HG03280 (cell line): ENCODE measurements at regions not wholly inside any gene's neighbourhood (a gene's known extent, or its start where the extent isn't known, plus 50 kb on each side); places are given as distances from the start of the nearest gene placed in this dataset.
"Not testable (repeated sequence)": the region's sequence is repeated elsewhere in the genome, so short reads cannot be mapped to it uniquely, and the experiment has no call there.

Source experiments
- ATAC-seq: cut with Tn5 transposase; IDR thresholded peaks from one replicate; pipeline ENCODE4 v1.9.1; 2021; ENCODE audit warnings: mild to moderate bottlenecking, moderate library complexity; ENCODE audit not compliant: unreplicated experiment

- ATAC-seq: peak; percentile 73
These were observed 303.1 kb downstream of the RPLP1 start for GRCh38 chr15:69755551-69756310.

- ATAC-seq: no peak
These were observed 303.8 kb downstream of the RPLP1 start for GRCh38 chr15:69756440-69756839.

DNA sequence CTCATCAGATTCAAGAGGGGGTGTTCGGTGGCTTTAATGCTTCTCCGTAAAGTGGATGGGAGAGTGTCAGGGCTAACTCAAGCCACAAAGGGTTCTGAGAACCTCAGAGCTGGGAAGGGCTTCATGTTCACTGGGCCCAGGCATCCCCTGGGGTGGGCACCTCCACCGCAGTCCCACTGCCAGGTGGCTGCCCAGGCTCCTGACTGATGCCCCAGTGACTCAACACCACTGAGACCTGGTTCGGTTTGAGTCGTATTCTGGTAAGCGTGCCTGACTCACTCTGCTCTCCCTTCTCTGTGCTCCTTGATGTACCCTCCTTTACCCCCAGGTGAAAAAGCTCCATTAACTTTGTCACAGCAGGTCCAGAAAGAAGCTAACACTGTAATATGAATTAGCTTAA lies 304.6 kb downstream of the RPLP1 start:
- no peak for ATAC-seq

DNA sequence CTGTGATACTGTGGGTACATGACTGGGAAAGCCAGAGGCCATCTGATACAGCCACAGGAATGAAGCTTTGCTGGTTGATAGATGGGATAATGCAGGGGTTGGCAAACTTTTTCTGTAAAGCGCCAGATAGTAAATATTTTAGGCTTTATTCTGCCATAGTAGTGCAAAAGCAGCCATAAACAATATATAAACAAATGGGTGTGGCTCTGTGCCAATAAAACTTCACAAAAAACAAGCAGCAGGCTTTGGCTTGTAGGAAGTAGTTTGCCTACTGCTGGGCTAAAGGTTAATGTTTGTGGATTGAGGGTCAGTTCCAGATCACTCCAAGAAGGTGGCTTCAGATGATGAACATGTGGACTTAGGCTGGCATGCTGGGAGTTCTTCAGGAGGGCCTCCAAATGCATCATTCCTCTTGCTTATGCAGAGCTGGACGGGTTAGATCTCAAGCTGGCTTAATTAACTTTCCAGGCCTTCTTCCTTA lies 305.7 kb downstream of the RPLP1 start:
- no peak for ATAC-seq

- peak; percentile 35 for ATAC-seq
These were observed 306.5 kb downstream of the RPLP1 start for GRCh38 chr15:69758810-69759790.

- no peak for ATAC-seq
These were observed 307.7 kb downstream of the RPLP1 start for GRCh38 chr15:69760258-69760845.

GRCh38 chr15:69760890-69761568 lies 308.4 kb downstream of the RPLP1 start:
- peak; percentile 56 for ATAC-seq

- ATAC-seq: no peak
These were observed 309.9 kb downstream of the RPLP1 start for GRCh38 chr15:69762373-69763148.

DNA sequence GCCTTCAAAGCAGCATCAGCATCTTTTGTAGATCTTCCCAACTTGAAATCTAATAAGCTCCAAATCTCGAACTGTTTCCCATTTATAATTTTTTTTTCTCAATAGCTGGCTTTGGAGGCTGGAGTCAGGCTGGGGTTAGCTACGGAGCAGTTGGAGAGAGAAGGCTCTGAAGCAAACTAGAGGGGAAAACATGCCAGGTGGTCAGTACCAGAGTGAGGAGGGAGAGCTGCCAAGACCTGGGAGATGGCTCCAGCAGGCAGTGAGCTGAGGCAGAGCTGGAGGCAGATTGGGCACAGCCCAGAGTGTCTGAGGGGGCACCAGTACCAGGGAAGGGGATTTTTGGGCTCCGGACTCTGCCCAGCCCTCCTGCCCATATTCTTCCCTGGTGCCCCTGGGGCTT lies 311.2 kb downstream of the RPLP1 start:
- ATAC-seq: no peak

GRCh38 chr15:69766156-69766555 lies 313.5 kb downstream of the RPLP1 start:
- ATAC-seq: no peak

DNA sequence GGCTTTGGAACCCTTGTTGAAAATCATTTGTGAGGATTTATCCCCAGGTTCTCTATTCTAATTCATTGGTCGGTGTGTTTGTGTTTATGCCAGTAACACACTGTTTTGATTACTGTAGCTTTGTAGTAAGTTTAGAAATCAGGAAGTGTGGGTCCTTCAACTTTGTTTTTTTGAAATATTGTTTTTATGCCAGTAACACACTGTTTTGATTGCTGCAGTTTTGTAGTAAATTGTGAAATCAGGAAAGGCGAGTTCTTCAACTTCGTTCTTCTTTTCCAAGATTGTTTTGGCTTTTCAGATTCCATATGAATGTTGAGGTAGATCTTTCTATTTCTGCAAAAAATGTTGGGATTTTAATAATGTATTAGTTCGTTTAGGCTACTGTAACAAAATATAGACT lies 314.6 kb downstream of the RPLP1 start:
- ATAC-seq: no peak

DNA sequence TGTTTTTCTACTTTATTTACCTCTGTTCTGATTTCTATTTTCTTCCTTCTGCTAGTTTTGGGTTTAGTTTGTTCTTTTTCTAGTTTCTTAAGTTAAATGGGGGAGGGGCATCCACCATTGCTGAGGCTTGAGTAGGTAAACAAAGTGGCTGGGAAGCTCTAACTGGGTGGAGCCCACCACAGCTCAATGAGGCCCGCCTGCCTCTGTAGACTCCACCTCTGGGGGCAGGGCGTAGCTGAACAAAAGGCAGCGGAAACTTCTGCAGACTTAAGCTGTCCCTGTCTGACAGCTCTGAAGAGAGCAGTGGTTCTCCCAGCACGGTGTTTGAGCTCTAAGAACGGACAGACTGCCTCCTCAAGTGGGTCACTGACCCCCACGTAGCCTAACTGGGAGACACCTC lies 316.7 kb downstream of the RPLP1 start:
- ATAC-seq: not testable (repeated sequence)

GRCh38 chr15:69774258-69774657 lies 321.6 kb downstream of the RPLP1 start:
- not testable (repeated sequence) for ATAC-seq

- ATAC-seq: not testable (repeated sequence)
These were observed 322.1 kb downstream of the RPLP1 start for GRCh38 chr15:69774711-69775110.

DNA sequence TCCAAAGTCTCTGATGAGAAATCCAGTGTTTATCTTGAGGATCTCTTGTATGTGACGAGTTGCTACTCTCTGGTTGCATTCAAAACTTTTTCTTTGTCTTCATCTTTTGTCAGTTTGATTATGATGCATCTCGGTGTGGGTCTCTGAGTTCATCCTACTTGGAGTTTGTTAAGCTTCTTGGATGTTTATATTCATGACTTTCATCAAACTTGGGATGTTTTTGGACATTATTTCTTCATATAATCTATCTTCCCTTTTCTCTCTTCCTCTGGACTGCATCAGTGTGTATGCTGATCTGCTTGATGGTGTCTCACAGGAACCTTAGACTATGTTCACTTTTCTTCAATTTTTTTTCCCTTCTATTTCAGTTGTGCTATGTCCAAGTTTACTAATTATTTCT lies 320.4 kb downstream of the TLE3 start:
- no peak for ATAC-seq

- ATAC-seq: no peak
These were observed 317.3 kb downstream of the TLE3 start for GRCh38 chr15:69780374-69780773.

DNA sequence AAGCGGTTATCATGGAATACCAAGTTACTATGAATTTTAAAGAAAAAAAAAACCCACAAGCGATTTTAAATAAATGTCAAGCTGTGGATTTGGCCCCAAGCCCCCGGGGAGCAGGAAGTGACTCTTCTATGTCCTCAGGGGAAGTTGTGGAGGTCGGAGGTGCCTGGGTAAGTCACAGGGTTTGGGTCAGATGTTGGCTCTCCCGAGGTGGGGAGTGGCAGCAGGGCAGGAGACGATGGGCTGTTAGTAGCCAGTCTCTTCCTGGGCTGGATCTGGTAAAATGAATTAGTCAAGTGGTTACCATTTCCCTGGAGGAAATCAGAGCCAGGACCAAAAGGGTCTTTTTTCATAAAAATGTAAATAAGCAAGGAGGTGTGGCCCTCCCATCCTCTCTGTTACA lies 316.7 kb downstream of the TLE3 start:
- no peak for ATAC-seq

DNA sequence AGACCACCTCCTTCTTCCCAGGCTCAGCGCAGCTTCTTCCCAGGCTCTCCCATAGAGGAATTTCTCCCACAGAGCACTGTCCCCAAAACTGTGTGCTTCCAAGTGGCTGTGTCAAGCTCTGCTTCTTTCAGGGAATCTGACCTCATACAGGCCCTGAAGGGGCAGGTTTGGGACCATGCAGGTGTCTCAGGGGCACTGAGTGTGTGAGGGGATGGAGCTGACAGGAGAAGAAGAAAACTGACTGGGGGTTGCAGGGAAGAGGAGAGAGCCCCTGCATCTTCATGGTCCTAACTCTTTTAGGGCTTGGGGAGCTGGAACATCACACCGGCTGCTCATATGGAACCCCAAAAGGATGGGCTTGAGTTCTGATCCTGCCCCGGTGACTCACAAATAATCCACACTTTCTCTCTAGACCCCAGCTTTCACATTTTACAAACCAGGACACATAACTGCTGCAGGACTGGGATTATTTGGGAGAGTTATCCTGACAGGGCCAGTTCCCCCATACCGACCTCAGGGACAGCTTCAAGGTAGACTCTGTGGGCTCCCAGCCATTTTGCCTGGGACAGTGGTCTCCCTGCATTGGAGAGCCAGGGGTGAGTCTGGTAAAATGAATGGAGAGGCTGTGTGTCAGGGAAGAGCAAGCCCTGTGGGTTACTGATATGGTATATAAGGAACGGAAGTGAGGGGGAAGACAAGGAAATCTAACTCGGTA lies 316.1 kb downstream of the TLE3 start:
- no peak for ATAC-seq

DNA sequence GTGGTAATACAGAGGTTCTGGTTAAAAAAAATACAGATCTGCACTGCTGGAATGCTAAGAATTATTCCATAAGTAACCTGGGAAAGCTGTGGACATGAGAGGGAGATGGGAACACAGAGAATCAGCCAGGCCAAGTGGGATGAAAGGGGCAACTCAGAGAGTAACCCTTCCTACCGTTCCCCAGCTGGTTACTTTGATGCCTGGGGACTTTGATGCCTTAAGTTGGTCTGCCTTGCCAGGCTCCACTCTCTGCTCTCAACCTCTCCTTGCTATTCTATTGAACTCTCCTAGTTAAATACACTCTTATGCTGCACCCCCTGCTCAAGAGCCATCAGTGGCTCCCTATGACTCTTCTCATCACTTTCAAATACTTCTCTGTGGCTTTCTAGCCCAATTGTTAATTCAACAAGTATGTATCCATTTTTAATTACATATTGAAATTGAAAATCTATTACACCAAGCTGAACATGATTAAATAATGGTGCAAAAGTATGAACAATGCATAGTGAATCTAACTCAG lies 315.5 kb downstream of the TLE3 start:
- ATAC-seq: no peak
